Spinal cord (tissue), 9 donors: ENCODE measurements at regions not wholly inside any gene's neighbourhood (a gene's known extent, or its start where the extent isn't known, plus 50 kb on each side); places are given as distances from the start of the nearest gene placed in this dataset.

Experiments
- DNase-seq, 6 donors: peaks; one replicate each; pipeline versions ENCODE4 v3.0.0 to v3.0.0-alpha.2; 2013 to 2015; ENCODE audit warnings: low spot score in 6 of 6, low read depth in 4 of 6
- H3K27ac ChIP-seq: one replicate; pipeline ENCODE4 v1.5.1; 2013; ENCODE audit warnings: low read depth, low read length, control low read depth
- H3K27me3 ChIP-seq: one replicate; pipeline ENCODE4 v1.6.1; 2013; ENCODE audit warnings: low read length; ENCODE audit not compliant: control insufficient read depth, insufficient read depth
- H3K36me3 ChIP-seq: one replicate; pipeline ENCODE4 v1.6.1; 2013; ENCODE audit warnings: low read length; ENCODE audit not compliant: control insufficient read depth, insufficient read depth
- H3K4me1 ChIP-seq: one replicate; pipeline ENCODE4 v1.6.1; 2013; ENCODE audit warnings: low read length; ENCODE audit not compliant: control insufficient read depth, insufficient read depth
- H3K4me3 ChIP-seq: one replicate; pipeline ENCODE4 v1.5.1; 2013; ENCODE audit warnings: low read depth, low read length, control low read depth
- H3K9me3 ChIP-seq: one replicate; pipeline ENCODE4 v1.6.1; 2013; ENCODE audit warnings: low read length; ENCODE audit not compliant: control insufficient read depth, insufficient read depth
- WGBS: methylation state at CpG from one replicate; pipeline ENCODE4 v1.1.5; 2013; ENCODE audit warnings: missing lambda C conversion rate; ENCODE audit not compliant: insufficient coverage; 5-methylcytosine and 5-hydroxymethylcytosine counted together
- donor health status: healthy.

- DNase-seq, result peak in 1 of 6 donors; percentile 43
- H3K36me3 ChIP-seq, result no peaks in the 10 kb centered on the region
- peak overlapping the region; percentile 16 for H3K27ac ChIP-seq
- 69% methylated on average over 13 of the region's 13 CpGs for WGBS
- H3K27me3 ChIP-seq, result no peaks in the 10 kb centered on the region
- no peaks in the 10 kb centered on the region for H3K9me3 ChIP-seq
- H3K4me1 ChIP-seq, result peaks cover 13% of the 10 kb centered on the region
- no peak overlapping the region for H3K4me3 ChIP-seq
Measured at GRCh38 chr10:44827431-44828006, 83.6 kb upstream of the TMEM72 start.

- DNase-seq, result peak in 1 of 6 donors; percentile 76
- Histone ChIP-seq H3K9me3 (no peaks in the 10 kb centered on the region), H3K27me3 (no peaks in the 10 kb centered on the region), H3K4me1 (peaks cover 9% of the 10 kb centered on the region), H3K27ac (peak overlapping the region; percentile 16), H3K4me3 (no peak overlapping the region), H3K36me3 (no peaks in the 10 kb centered on the region)
- WGBS, result 49% methylated on average over 10 of the region's 17 CpGs
Measured at GRCh38 chr10:44828508-44829142, 82.5 kb upstream of the TMEM72 start.

- Histone ChIP-seq H3K4me3 (no peak overlapping the region), H3K27me3 (no peaks in the 10 kb centered on the region), H3K27ac (no peak overlapping the region), H3K36me3 (no peaks in the 10 kb centered on the region), H3K9me3 (no peaks in the 10 kb centered on the region), H3K4me1 (peaks cover 9% of the 10 kb centered on the region)
- DNase-seq, result no peak
- 86% methylated on average over 7 of the region's 9 CpGs for WGBS
Measured at GRCh38 chr10:44829426-44829825, 81.7 kb upstream of the TMEM72 start.

- H3K4me1 ChIP-seq, result peaks cover 9% of the 10 kb centered on the region
- no CpG with 5 or more reads among the region's 4 CpGs for WGBS
- no peaks in the 10 kb centered on the region for H3K27me3 ChIP-seq
- no peaks in the 10 kb centered on the region for H3K9me3 ChIP-seq
- H3K4me3 ChIP-seq, result no peak overlapping the region
- no peak for DNase-seq
- no peaks in the 10 kb centered on the region for H3K36me3 ChIP-seq
- H3K27ac ChIP-seq, result no peak overlapping the region
Measured at GRCh38 chr10:44830022-44830421, 81.1 kb upstream of the TMEM72 start.

DNA sequence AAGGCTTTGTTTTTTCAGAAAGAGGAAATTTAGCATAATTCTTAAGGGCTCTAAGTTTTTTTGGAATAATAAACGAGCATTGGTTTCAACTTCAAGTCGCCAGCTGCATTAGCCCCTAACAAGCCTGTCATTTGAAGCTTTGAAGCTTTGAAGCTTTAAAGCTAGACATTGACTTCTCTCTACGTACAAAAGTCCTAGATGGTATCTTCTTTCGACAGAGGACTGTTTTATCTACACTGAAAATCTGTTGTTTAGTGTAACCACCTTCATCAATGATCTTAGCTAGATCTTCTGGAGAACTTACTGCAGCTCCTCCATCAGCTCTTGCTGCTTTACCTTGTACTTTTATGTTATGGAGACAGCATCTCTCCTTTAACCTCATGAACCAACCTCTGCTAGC is 79.6 kb upstream of the TMEM72 start:
- Histone ChIP-seq H3K27ac (no peak overlapping the region), H3K36me3 (no peaks in the 10 kb centered on the region), H3K4me3 (no peak overlapping the region), H3K27me3 (no peaks in the 10 kb centered on the region), H3K4me1 (peaks cover 9% of the 10 kb centered on the region), H3K9me3 (no peaks in the 10 kb centered on the region)
- WGBS, result no CpG with 5 or more reads among the region's 4 CpGs
- no peak for DNase-seq

- Histone ChIP-seq H3K9me3 (no peaks in the 10 kb centered on the region), H3K27ac (no peak overlapping the region), H3K27me3 (no peaks in the 10 kb centered on the region), H3K4me3 (no peak overlapping the region), H3K36me3 (no peaks in the 10 kb centered on the region), H3K4me1 (peaks cover 4% of the 10 kb centered on the region)
- 100% methylated on average over 2 of the region's 6 CpGs for WGBS
- no peak for DNase-seq
Measured at GRCh38 chr10:44832595-44833390, 78.3 kb upstream of the TMEM72 start.

DNA sequence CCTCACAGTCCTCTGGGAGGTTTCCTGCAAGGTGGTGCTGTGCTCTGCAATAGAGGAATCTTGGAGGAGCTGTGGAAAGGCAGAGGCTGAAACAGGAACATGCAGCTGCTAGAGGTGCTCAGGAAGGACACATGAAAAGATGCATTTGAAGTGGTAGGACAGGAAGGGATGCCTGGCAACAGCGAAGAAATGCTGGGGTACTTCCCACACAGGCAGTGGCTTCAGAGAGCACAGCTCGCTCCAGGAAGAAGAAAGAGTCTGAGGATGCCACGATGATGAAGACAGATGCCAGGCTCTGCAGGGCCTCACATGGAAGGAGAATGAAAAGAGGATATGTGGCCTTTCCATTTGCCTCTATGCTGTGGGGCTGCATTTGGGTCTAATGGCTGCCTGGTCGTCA is 77.0 kb upstream of the TMEM72 start:
- 90% methylated on average over 4 of the region's 4 CpGs for WGBS
- no peak overlapping the region for H3K27ac ChIP-seq
- no peak for DNase-seq
- no peak overlapping the region for H3K4me3 ChIP-seq
- H3K4me1 ChIP-seq, result no peaks in the 10 kb centered on the region
- no peaks in the 10 kb centered on the region for H3K9me3 ChIP-seq
- no peaks in the 10 kb centered on the region for H3K27me3 ChIP-seq
- H3K36me3 ChIP-seq, result no peaks in the 10 kb centered on the region

DNA sequence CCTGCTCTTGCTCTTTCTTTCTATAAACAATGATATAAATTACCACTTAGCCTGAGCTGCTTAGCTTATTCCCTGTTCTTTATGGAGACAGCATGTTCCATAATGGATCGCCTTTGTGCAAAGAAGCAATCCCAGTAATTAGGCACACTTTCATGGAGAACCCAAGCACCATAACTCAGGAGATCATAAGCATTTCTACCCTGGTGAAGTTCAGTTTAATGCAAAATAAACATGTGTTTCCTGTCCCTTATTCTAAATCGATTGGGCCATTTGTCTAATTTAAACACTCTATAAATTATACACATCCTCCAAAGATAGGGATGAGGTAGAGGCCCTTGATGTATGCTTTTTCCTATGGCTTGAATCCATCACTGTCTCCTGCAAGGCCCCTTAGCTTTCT is 75.8 kb upstream of the TMEM72 start:
- no peaks in the 10 kb centered on the region for H3K4me1 ChIP-seq
- 71% methylated on average over 1 of the region's 2 CpGs for WGBS
- H3K27ac ChIP-seq, result no peak overlapping the region
- no peaks in the 10 kb centered on the region for H3K9me3 ChIP-seq
- H3K4me3 ChIP-seq, result no peak overlapping the region
- DNase-seq, result peak in 1 of 6 donors; percentile 19
- H3K27me3 ChIP-seq, result no peaks in the 10 kb centered on the region
- no peaks in the 10 kb centered on the region for H3K36me3 ChIP-seq

GRCh38 chr10:44843484-44843883 is 67.7 kb upstream of the TMEM72 start:
- H3K36me3 ChIP-seq, result no peaks in the 10 kb centered on the region
- no peak overlapping the region for H3K4me3 ChIP-seq
- 70% methylated on average over 2 of the region's 2 CpGs for WGBS
- no peaks in the 10 kb centered on the region for H3K27me3 ChIP-seq
- H3K4me1 ChIP-seq, result no peaks in the 10 kb centered on the region
- H3K27ac ChIP-seq, result no peak overlapping the region
- DNase-seq, result no peak
- no peaks in the 10 kb centered on the region for H3K9me3 ChIP-seq
